ENCODE measurements at regions not wholly inside any gene's neighbourhood (a gene's known extent, or its start where the extent isn't known, plus 50 kb on each side); places are given as distances from the start of the nearest gene placed in this dataset.

GRCh38 chr21:35645991-35646390 is 414.3 kb downstream of the SETD4 start:
- H3K36me3 Mint-ChIP-seq, result no peaks in the 10 kb centered on the region
- H3K27ac ChIP-seq (ENCODE audit: low read length), result no peak overlapping the region
- H3K27ac Mint-ChIP-seq, result no peak overlapping the region
- ATAC-seq (no peak), DNase-seq (no peak)
- H3K9me3 Mint-ChIP-seq, result no peaks in the 10 kb centered on the region
- no peak for TF ChIP-seq CTCF (IDR thresholded peaks at IDR 0.05)
- WGBS (ENCODE audit: insufficient coverage), result 96% methylated on average over 2 of the region's 2 CpGs
- intact Hi-C loops (cut with micrococcal nuclease), result no loop called here
- H3K27me3 ChIP-seq (ENCODE audit: control insufficient read depth, insufficient read depth, low read length), result peaks cover 2% of the 10 kb centered on the region
- no peak overlapping the region for H3K4me3 ChIP-seq (ENCODE audit: low read length)
- H3K9me3 ChIP-seq (ENCODE audit: control insufficient read depth, insufficient read depth, low read length), result no peaks in the 10 kb centered on the region
- no peaks in the 10 kb centered on the region for H3K36me3 ChIP-seq (ENCODE audit: control insufficient read depth, insufficient read depth, low read length)
- H3K4me1 Mint-ChIP-seq, result no peaks in the 10 kb centered on the region
- H3K4me3 Mint-ChIP-seq, result no peak overlapping the region
- no peaks in the 10 kb centered on the region for H3K4me1 ChIP-seq (ENCODE audit: control insufficient read depth, insufficient read depth, low read length)
- peaks cover 5 to 48% of the 10 kb centered on the region in 2 donors for H3K27me3 Mint-ChIP-seq (ENCODE audit: low read depth in 2 of 2)

- H3K4me1 ChIP-seq (ENCODE audit: control insufficient read depth, insufficient read depth, low read length), result no peaks in the 10 kb centered on the region
- Mint-ChIP-seq H3K27ac (no peak overlapping the region), H3K4me3 (no peak overlapping the region), H3K27me3 (ENCODE audit: low read depth in 2 of 2) (peaks cover 5 to 36% of the 10 kb centered on the region in 2 donors), H3K9me3 (no peaks in the 10 kb centered on the region), H3K36me3 (no peaks in the 10 kb centered on the region), H3K4me1 (no peaks in the 10 kb centered on the region)
- intact Hi-C loops (cut with micrococcal nuclease), result no loop called here
- no peak overlapping the region for H3K4me3 ChIP-seq (ENCODE audit: low read length)
- DNase-seq, result no peak
- TF ChIP-seq CTCF (IDR thresholded peaks at IDR 0.05), result no peak
- 89% methylated on average over 2 of the region's 2 CpGs for WGBS (ENCODE audit: insufficient coverage)
- peaks cover 2% of the 10 kb centered on the region for H3K27me3 ChIP-seq (ENCODE audit: control insufficient read depth, insufficient read depth, low read length)
- no peak for ATAC-seq
- H3K9me3 ChIP-seq (ENCODE audit: control insufficient read depth, insufficient read depth, low read length), result no peaks in the 10 kb centered on the region
- H3K36me3 ChIP-seq (ENCODE audit: control insufficient read depth, insufficient read depth, low read length), result no peaks in the 10 kb centered on the region
- no peak overlapping the region for H3K27ac ChIP-seq (ENCODE audit: low read length)
Observed at GRCh38 chr21:35644523-35644922, 415.8 kb downstream of the SETD4 start.

- no peak overlapping the region for H3K4me3 Mint-ChIP-seq
- no peak overlapping the region for H3K27ac Mint-ChIP-seq
- DNase-seq, result no peak
- H3K4me1 Mint-ChIP-seq, result no peaks in the 10 kb centered on the region
- H3K27me3 ChIP-seq (ENCODE audit: control insufficient read depth, insufficient read depth, low read length), result no peaks in the 10 kb centered on the region
- ATAC-seq, result no peak
- no peak overlapping the region for H3K27ac ChIP-seq (ENCODE audit: low read length)
- H3K9me3 ChIP-seq (ENCODE audit: control insufficient read depth, insufficient read depth, low read length), result no peaks in the 10 kb centered on the region
- H3K27me3 Mint-ChIP-seq (ENCODE audit: low read depth in 2 of 2), result peaks cover 5 to 31% of the 10 kb centered on the region in 2 donors
- WGBS (ENCODE audit: insufficient coverage), result 83% methylated on average over 4 of the region's 4 CpGs
- no peaks in the 10 kb centered on the region for H3K36me3 ChIP-seq (ENCODE audit: control insufficient read depth, insufficient read depth, low read length)
- H3K4me3 ChIP-seq (ENCODE audit: low read length), result no peak overlapping the region
- TF ChIP-seq CTCF (IDR thresholded peaks at IDR 0.05), result no peak
- H3K36me3 Mint-ChIP-seq, result no peaks in the 10 kb centered on the region
- no peaks in the 10 kb centered on the region for H3K9me3 Mint-ChIP-seq
- no peaks in the 10 kb centered on the region for H3K4me1 ChIP-seq (ENCODE audit: control insufficient read depth, insufficient read depth, low read length)
- intact Hi-C loops (cut with micrococcal nuclease), result no loop called here
Observed at GRCh38 chr21:35643176-35643575, 417.1 kb downstream of the SETD4 start.

- intact Hi-C loops (cut with micrococcal nuclease), result no loop called here
- H3K4me3 Mint-ChIP-seq, result no peak overlapping the region
- H3K27ac Mint-ChIP-seq, result no peak overlapping the region
- H3K4me1 Mint-ChIP-seq, result no peaks in the 10 kb centered on the region
- Histone ChIP-seq H3K4me1 (ENCODE audit: control insufficient read depth, insufficient read depth, low read length) (no peaks in the 10 kb centered on the region), H3K36me3 (ENCODE audit: control insufficient read depth, insufficient read depth, low read length) (no peaks in the 10 kb centered on the region), H3K27me3 (ENCODE audit: control insufficient read depth, insufficient read depth, low read length) (no peaks in the 10 kb centered on the region), H3K4me3 (ENCODE audit: low read length) (no peak overlapping the region), H3K9me3 (ENCODE audit: control insufficient read depth, insufficient read depth, low read length) (no peaks in the 10 kb centered on the region), H3K27ac (ENCODE audit: low read length) (no peak overlapping the region)
- peaks cover 9 to 39% of the 10 kb centered on the region in 2 donors for H3K27me3 Mint-ChIP-seq (ENCODE audit: low read depth in 2 of 2)
- TF ChIP-seq CTCF (IDR thresholded peaks at IDR 0.05), result no peak
- WGBS (ENCODE audit: insufficient coverage), result 89% methylated on average over 4 of the region's 4 CpGs
- DNase-seq (no peak), ATAC-seq (no peak)
- no peaks in the 10 kb centered on the region for H3K36me3 Mint-ChIP-seq
- no peaks in the 10 kb centered on the region for H3K9me3 Mint-ChIP-seq
Observed at GRCh38 chr21:35641271-35642016, 418.9 kb downstream of the SETD4 start.

Measured in natural killer cell (primary cell).